ENCODE measurements at regions not wholly inside any gene's neighbourhood (a gene's known extent, or its start where the extent isn't known, plus 50 kb on each side); places are given as distances from the start of the nearest gene placed in this dataset.
"Not testable (repeated sequence)": the region's sequence is repeated elsewhere in the genome, so short reads cannot be mapped to it uniquely, and the experiment has no call there.

DNA sequence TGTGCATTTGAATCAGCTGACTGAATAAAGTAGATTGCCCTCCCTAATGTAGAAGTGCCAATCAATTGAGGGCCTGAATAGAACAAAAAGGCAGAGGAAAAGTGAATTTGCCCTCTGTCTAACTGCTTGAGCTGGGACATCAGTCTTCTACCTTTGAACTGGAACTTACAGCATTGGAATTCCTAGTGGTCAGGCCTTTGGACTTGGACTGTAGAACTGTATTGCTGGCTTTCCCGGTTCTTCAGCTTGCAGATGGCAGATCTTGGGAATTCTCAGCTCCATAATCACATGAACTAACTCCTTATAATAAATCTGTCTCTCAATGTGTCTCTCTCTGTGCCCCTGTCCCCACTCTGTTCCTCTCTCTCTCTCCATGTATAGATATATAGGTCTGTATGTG, 64.8 kb downstream of the TRIM43 start:
- TF ChIP-seq, protein P1, sequence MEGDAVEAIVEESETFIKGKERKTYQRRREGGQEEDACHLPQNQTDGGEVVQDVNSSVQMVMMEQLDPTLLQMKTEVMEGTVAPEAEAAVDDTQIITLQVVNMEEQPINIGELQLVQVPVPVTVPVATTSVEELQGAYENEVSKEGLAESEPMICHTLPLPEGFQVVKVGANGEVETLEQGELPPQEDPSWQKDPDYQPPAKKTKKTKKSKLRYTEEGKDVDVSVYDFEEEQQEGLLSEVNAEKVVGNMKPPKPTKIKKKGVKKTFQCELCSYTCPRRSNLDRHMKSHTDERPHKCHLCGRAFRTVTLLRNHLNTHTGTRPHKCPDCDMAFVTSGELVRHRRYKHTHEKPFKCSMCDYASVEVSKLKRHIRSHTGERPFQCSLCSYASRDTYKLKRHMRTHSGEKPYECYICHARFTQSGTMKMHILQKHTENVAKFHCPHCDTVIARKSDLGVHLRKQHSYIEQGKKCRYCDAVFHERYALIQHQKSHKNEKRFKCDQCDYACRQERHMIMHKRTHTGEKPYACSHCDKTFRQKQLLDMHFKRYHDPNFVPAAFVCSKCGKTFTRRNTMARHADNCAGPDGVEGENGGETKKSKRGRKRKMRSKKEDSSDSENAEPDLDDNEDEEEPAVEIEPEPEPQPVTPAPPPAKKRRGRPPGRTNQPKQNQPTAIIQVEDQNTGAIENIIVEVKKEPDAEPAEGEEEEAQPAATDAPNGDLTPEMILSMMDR (conservative IDR thresholded peaks at IDR 0.05; ENCODE audit: low read depth, low read length) = not testable (repeated sequence)
- TF ChIP-seq MXI1 (IDR thresholded peaks at IDR 0.05; ENCODE audit: borderline replicate concordance, low read depth, low read length); CEBPB (IDR thresholded peaks at IDR 0.05; ENCODE audit: low read depth, low read length); POLR2A (IDR thresholded peaks at IDR 0.05; ENCODE audit: low read depth, low read length); BHLHE40 (IDR thresholded peaks at IDR 0.05; ENCODE audit: low read depth, low read length); MAFK (IDR thresholded peaks at IDR 0.05; ENCODE audit: low read depth, low read length); MAZ (IDR thresholded peaks at IDR 0.05; ENCODE audit: borderline replicate concordance, low read depth, low read length); RCOR1 (IDR thresholded peaks at IDR 0.05; ENCODE audit: insufficient replicate concordance, low read length); RAD21 (IDR thresholded peaks at IDR 0.05; ENCODE audit: low read length): not testable (repeated sequence)
- TF ChIP-seq, protein P2, sequence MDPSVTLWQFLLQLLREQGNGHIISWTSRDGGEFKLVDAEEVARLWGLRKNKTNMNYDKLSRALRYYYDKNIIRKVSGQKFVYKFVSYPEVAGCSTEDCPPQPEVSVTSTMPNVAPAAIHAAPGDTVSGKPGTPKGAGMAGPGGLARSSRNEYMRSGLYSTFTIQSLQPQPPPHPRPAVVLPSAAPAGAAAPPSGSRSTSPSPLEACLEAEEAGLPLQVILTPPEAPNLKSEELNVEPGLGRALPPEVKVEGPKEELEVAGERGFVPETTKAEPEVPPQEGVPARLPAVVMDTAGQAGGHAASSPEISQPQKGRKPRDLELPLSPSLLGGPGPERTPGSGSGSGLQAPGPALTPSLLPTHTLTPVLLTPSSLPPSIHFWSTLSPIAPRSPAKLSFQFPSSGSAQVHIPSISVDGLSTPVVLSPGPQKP (IDR thresholded peaks at IDR 0.05; ENCODE audit: borderline replicate concordance, low read depth, low read length) = not testable (repeated sequence)
